Dedifferentiated amniotic fluid mesenchymal stem cell (primary cell): ENCODE measurements at regions not wholly inside any gene's neighbourhood (a gene's known extent, or its start where the extent isn't known, plus 50 kb on each side); places are given as distances from the start of the nearest gene placed in this dataset.

Source experiments
- DNase-seq: peaks from one replicate; pipeline ENCODE4 v3.0.0-alpha.2; 2016; ENCODE audit errors: extremely low spot score

- DNase-seq = no peak
These were observed 539.4 kb upstream of the MGMT start for GRCh38 chr10:128927497-128928161.

- no peak for DNase-seq
These were observed 538.7 kb upstream of the MGMT start for GRCh38 chr10:128928231-128928836.

- no peak for DNase-seq
These were observed 537.9 kb upstream of the MGMT start for GRCh38 chr10:128929131-128929530.

GRCh38 chr10:128929767-128930166 lies 537.3 kb upstream of the MGMT start:
- no peak for DNase-seq

- no peak for DNase-seq
These were observed 536.5 kb upstream of the MGMT start for GRCh38 chr10:128930515-128930914.

GRCh38 chr10:128932071-128932820 lies 534.8 kb upstream of the MGMT start:
- DNase-seq = no peak

GRCh38 chr10:128934492-128934891 lies 532.5 kb upstream of the MGMT start:
- DNase-seq = no peak

GRCh38 chr10:128936392-128936791 lies 530.6 kb upstream of the MGMT start:
- DNase-seq = no peak

- DNase-seq = no peak
These were observed 528.5 kb upstream of the MGMT start for GRCh38 chr10:128938558-128938957.

GRCh38 chr10:128940081-128940480 lies 527.0 kb upstream of the MGMT start:
- no peak for DNase-seq

GRCh38 chr10:128943111-128943510 lies 523.9 kb upstream of the MGMT start:
- no peak for DNase-seq

- DNase-seq = no peak
These were observed 521.6 kb upstream of the MGMT start for GRCh38 chr10:128945398-128945797.

- DNase-seq = no peak
These were observed 516.7 kb upstream of the MGMT start for GRCh38 chr10:128950159-128950915.

- no peak for DNase-seq
These were observed 516.1 kb upstream of the MGMT start for GRCh38 chr10:128950916-128951275.

- no peak for DNase-seq
These were observed 514.2 kb upstream of the MGMT start for GRCh38 chr10:128952856-128953255.

GRCh38 chr10:128956149-128956548 lies 510.9 kb upstream of the MGMT start:
- no peak for DNase-seq

GRCh38 chr10:128957221-128957620 lies 509.8 kb upstream of the MGMT start:
- DNase-seq = no peak

- DNase-seq = no peak
These were observed 508.0 kb upstream of the MGMT start for GRCh38 chr10:128958834-128959690.

- no peak for DNase-seq
These were observed 507.3 kb upstream of the MGMT start for GRCh38 chr10:128959746-128960145.

GRCh38 chr10:128960517-128960916 lies 506.5 kb upstream of the MGMT start:
- DNase-seq = no peak

- no peak for DNase-seq
These were observed 504.9 kb upstream of the MGMT start for GRCh38 chr10:128962182-128962581.
